SIG-M5 (cell line): ENCODE measurements at regions not wholly inside any gene's neighbourhood (a gene's known extent, or its start where the extent isn't known, plus 50 kb on each side); places are given as distances from the start of the nearest gene placed in this dataset.
"Not testable (repeated sequence)": the region's sequence is repeated elsewhere in the genome, so short reads cannot be mapped to it uniquely, and the experiment has no call there.

Source experiments
- DNase-seq: peaks from one replicate; lab custom pipeline; 2025; lab: John Stamatoyannopoulos, UW

DNA sequence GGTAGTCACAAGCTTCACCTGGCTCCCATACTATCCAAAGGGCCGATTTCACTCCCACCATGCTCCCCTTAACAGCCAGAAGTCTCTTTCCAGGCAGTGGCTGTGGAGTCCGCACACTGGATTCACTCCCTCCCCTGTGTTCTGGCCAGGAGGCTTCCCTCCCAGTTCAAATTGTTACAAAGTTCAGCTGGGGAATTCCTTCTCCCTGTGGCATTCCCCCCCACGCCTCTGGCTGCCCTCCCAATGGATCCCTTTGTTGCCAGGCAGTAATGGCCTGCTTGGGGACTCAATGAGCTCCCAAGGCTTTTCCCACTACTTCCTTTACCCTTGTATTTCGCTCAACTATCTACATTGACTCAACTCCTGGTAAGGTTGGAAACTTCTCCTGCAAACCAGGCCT lies 1921.4 kb upstream of the PCDH20 start:
- DNase-seq, result no peak

GRCh38 chr13:63336549-63336948 lies 1920.9 kb upstream of the PCDH20 start:
- no peak for DNase-seq

DNA sequence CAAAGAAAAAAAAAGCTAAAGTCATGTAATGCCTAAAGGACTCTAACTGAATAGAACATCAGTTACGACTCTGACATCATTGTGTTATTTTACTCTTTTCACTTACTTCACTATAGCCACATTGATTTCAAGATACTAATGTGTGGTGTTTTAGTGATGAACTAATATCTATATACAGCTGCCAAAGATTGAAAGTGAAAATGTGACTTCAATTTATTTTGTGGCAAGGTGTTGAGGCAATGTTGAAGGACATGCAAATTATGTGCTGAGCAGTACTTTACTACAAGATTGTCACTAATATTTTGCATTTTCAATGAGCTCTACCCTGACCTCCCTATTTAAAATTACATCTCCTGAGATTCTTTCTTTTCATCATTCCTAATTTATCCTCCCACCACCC lies 1911.9 kb upstream of the PCDH20 start:
- DNase-seq, result no peak

- no peak for DNase-seq
These were observed 1907.8 kb upstream of the PCDH20 start for GRCh38 chr13:63323441-63323840.

- DNase-seq, result no peak
These were observed 1895.9 kb upstream of the PCDH20 start for GRCh38 chr13:63311587-63311986.

- no peak for DNase-seq
These were observed 1893.0 kb upstream of the PCDH20 start for GRCh38 chr13:63308549-63309165.

DNA sequence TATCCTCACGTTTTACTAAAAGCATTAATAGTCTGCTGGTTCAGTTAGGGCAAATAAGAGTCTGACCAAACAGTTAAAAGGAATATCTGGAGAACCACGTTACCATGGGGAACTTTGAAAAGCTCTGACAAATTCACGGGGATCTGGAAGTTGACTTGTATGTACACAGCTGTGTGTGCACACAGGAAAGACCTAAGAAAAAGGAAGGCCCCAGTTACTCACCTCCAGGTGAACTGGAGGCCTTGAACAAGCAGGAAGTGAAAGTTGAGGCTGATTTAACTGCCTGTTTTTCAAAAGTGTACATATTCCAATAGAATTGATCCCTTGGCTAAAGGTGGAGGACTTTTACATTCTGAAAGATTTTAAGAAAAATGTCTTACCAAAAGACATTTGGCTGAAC lies 1891.6 kb upstream of the PCDH20 start:
- DNase-seq, result no peak

- no peak for DNase-seq
These were observed 1890.0 kb upstream of the PCDH20 start for GRCh38 chr13:63305641-63306133.

DNA sequence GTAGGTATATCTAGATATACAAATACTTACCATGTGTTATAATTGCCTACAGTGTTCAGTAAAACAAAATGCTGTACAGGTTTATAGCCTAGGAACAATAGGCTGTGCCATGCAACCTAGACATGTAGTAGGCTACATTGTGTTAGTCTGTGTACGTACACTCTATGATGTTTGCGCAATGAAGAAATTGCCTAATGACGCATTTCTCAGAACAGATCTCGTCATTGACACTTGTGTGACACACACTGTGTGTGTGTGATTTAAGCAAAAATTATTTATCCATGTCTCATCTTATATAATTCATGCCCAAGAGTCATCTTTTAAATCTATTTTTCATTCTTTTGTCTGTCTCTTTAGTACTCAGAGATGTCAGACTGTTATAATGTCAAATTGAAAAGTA lies 1888.8 kb upstream of the PCDH20 start:
- no peak for DNase-seq

DNA sequence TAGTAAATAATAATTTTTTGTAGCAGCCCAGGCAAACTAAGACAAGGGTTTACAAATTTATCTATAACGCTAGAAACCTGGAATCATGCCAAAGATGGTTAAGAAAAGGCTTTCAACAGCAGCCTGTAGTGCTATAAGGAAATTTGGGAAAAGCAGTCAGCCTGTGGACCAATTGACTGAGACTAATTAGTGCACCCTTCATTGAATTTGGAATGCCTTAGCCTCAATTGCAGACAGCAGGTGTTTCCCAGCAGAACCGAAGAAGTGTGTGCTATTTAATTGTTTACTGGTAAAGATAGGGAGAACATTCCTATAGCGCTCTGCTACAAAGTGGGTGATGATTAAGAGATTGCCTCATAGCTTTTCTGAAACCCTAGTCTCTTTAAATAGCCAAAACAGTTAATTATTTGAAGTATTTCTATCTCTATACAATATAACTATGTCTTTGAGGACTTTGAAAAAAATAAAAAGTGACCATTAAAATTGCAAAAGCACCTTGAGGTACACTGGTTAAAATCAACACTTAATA lies 1884.3 kb upstream of the PCDH20 start:
- DNase-seq, result no peak

DNA sequence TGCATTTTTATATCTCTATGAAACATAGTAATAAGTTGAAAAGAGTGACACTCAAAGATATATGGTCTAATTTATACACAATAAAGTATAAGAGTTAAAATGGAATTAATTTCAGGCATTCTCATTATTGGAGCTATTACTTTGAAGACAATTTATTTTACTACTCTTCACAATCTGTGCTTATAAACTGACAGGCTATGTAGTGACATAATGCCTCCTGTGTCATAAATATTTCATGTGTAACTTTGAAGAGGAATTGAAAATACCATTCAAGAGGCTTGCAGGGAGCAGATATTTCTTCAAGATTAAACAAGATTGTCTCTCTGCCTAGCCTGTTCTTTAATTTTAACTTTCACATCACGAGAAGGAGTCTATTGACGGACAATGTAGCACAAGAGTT lies 1881.5 kb upstream of the PCDH20 start:
- no peak for DNase-seq

- DNase-seq, result no peak
These were observed 1876.1 kb upstream of the PCDH20 start for GRCh38 chr13:63291701-63292100.

DNA sequence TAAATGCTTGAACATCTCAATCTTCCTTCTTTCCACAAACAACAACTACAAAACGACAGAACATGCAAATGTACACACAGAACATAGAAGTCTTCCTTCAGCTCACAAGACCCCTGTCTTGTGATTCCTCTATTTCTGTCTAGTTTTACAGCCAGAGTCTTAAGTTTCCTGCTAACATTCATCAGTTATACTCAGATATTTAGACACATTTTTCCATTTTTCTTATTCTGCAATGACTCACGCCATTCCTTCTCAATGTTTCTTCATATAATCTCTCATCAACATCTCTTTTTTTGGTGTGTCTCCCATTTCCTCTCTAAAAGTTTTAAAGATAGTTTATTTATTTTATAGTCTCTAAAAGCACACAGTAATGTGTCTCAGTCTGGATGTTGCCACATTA lies 1872.9 kb upstream of the PCDH20 start:
- DNase-seq, result no peak

DNA sequence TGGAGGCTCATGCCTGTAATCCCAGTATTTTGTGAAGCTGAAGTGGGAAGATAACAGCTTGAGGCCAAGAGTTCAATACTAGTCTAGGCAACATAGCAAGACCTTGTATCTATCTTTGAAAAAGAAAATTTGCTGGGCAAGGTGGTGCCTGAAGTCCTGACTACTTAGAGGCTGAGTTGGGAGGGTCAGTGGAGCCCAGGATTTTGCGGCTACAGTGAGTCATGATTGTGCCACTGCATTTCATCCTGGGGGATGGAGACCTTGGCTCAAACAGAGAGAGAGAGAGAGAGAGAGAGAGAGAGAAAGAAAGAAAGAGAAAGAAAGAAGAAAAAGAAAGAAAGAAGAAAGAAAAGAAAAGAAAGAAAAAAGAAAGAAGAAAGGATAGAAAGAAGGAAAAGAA lies 1872.3 kb upstream of the PCDH20 start:
- no peak for DNase-seq

DNA sequence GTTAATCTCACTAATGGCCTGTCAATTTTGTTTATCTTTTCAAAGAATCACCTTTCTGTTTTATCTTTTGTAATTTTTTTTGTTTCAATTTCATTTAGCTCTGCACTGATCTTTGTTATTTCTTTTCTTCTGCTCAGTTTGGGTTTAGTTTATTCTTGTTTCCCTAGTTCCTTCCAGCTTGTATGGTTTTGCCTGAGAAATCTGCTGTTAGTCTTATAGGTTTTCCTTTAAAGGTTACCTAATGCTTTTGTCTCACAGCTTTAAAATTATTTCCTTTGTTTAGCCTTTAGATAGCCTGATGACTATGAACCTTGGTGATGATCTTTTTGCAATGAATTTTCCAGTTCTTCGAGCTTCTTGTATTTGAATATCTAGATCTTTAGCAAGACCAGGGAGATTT lies 1869.8 kb upstream of the PCDH20 start:
- DNase-seq, result no peak

DNA sequence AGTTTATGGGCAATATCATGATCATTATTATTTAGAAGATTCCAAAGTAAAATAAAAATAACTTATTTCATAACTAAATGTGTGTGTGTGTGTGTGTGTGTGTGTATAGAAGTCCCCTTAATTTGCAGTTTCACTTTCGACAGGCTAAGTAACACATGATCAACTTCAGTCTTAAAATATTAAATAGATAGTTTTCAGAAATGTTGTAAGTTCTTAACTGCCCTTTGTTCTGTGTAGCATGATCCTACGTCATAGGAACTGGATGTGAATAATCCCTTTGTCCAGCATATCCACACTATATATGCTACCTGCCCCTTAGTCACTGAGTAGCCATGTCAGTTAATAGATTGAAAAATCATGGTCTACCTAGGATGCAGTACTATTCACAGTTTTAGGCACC lies 1863.5 kb upstream of the PCDH20 start:
- DNase-seq, result no peak

DNA sequence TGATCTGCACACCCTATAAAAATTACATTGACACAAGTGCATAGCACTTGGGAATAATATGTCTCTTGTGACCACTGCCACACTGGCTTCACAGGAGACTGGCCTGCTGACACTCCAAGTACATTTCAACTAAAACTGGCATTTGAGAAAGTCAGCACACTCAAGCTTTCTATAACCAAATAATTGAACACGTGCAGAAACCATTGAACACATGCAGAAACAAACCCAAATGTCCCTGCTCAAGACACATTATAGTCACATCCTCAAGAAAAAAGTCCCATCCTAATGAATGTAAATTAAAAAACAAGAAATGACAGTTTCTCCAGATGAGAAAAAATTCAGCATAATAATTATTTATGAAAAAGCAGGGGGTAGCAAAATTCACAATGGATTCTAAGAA lies 1859.1 kb upstream of the PCDH20 start:
- no peak for DNase-seq

DNA sequence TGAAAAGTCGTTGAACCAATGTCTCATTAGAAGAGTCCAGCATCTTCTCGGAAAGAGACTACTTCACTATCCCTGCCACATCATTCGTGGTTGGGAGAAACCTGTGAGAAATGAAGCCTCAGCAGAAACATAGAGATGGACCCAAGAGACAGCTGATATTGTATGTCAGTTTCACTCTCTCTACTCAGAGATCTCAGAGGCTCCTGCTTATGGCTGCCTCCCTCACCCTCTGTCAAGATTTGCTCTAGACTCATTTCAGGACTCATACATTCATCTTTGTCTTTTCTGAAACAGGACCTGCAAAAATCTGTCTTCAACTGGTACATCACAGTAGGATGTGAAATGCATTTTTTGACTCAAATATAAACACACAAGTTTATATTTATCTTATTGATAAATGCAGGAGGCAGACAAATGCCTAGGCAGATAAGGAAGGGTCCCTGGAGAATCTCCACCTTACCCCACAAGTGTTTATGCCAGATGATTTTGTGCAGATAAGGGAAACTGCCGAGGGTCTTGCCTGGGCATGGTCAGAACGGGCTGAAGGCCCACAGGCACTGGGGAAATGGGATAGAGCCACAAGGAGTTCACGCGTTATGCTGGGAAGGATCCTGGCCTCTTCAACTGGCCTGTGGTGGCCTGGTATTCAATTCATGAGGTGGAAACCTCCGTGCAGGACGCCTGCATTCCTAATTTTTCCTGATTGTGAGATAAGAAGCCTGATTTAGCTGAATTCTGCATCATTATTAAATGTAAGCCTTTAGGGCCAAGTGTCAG lies 1834.0 kb upstream of the PCDH20 start:
- DNase-seq, result no peak

- DNase-seq, result not testable (repeated sequence)
These were observed 1821.2 kb upstream of the PCDH20 start for GRCh38 chr13:63236667-63237396.

GRCh38 chr13:63218596-63218995 lies 1802.9 kb upstream of the PCDH20 start:
- DNase-seq, result not testable (repeated sequence)

GRCh38 chr13:63209330-63210017 lies 1793.8 kb upstream of the PCDH20 start:
- DNase-seq, result no peak

DNA sequence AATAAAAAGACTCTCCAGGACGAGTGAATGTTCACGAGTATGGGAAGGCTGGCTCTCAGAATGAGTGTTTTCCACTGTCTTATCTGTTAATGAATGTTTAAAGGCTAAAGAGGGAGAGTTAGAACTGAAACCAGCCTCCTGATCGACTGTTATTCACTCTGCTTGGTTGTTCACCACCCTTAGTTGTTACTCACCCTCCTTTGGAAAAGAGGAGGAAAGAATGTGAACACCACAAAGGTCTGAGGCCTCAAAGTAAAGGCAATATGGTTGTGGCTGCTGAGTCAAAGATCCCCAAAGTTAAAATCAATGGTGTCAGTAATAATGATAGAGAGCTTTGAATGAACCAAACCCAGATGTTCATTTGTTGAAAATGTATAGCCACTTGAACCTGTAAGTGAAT lies 1793.2 kb upstream of the PCDH20 start:
- no peak for DNase-seq
